ENCODE measurements at regions not wholly inside any gene's neighbourhood (a gene's known extent, or its start where the extent isn't known, plus 50 kb on each side); places are given as distances from the start of the nearest gene placed in this dataset.

- DNase-seq, result no peak
- no peak overlapping the region for H3K4me3 ChIP-seq
- no peak for ATAC-seq
- TF ChIP-seq CTCF (IDR thresholded peaks at IDR 0.05), result no peak
- TF ChIP-seq POLR2A (IDR thresholded peaks at IDR 0.05), result no peak
- no peaks in the 10 kb centered on the region for H3K4me1 ChIP-seq
- no peaks in the 10 kb centered on the region for H3K27me3 ChIP-seq
- no peak overlapping the region for H3K27ac ChIP-seq
- intact Hi-C loops (cut with DNase I), result no loop called here
- WGBS, 2 donors, result 57 to 59% methylated on average over 11 of the region's 11 CpGs
- no peaks in the 10 kb centered on the region for H3K36me3 ChIP-seq (replicated peaks in 1 of 2; ENCODE audit: insufficient read depth in 1 of 2, low read depth in 2 of 2)
- no peaks in the 10 kb centered on the region for H3K9me3 ChIP-seq
These were observed 90.7 kb upstream of the KCNK2 start for GRCh38 chr1:214991691-214992315.

DNA sequence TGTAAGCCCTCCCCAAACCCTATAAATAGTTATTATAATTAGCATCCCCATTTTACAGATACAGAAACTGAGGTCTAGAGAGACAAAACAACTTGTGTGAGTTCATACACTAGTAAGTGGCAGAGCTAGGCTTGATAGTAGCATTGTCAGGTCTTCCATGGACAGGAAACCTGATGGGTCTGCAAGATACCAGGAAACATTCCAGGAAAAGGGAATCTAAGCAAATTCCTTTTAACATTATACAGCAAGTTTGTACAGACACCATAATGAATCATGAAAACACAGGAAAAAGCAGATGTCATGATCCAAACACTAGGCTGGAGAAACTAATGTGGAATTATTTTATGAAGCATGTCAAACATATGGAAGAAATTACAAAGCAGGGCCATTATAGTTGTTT, 89.1 kb upstream of the KCNK2 start:
- TF ChIP-seq POLR2A (IDR thresholded peaks at IDR 0.05), result no peak
- TF ChIP-seq CTCF (IDR thresholded peaks at IDR 0.05), result no peak

DNA sequence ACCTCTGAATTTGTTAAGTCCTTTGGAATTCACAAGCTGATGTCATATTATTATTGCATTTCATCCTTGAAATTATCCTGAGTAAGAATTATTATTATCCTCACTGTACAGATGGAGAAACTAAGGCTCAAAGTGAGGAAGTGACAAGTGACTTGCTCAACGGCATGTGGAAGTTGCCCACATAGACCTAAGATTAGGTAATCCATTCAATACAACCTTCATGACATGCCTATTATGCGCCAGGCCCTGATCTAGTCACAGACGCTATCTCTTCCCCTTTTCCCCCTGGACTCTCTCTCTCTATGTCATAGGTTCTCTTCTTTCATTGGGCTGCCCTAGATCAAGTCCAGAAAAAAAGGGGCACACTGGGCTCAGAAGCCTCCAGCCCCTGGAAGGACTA, 84.9 kb upstream of the KCNK2 start:
- TF ChIP-seq CTCF (IDR thresholded peaks at IDR 0.05) (no peak), POLR2A (IDR thresholded peaks at IDR 0.05) (no peak)
- Histone ChIP-seq H3K36me3 (replicated peaks in 1 of 2; ENCODE audit: insufficient read depth in 1 of 2, low read depth in 2 of 2) (no peaks in the 10 kb centered on the region), H3K4me3 (no peak overlapping the region), H3K9me3 (no peaks in the 10 kb centered on the region), H3K4me1 (no peaks in the 10 kb centered on the region), H3K27ac (no peak overlapping the region), H3K27me3 (no peaks in the 10 kb centered on the region)
- DNase-seq, result no peak
- ATAC-seq, result no peak
- 73 to 86% methylated on average over 3 of the region's 3 CpGs for WGBS, 2 donors
- intact Hi-C loops (cut with DNase I), result no loop called here

More for the DNA sequence above, 89.1 kb upstream of the KCNK2 start:
- no peak overlapping the region for H3K4me3 ChIP-seq
- ATAC-seq (no peak), DNase-seq (no peak)
- intact Hi-C loops (cut with DNase I), result no loop called here
- no peaks in the 10 kb centered on the region for H3K36me3 ChIP-seq (replicated peaks in 1 of 2; ENCODE audit: insufficient read depth in 1 of 2, low read depth in 2 of 2)
- H3K27ac ChIP-seq, result no peak overlapping the region
- no peaks in the 10 kb centered on the region for H3K9me3 ChIP-seq
- no peaks in the 10 kb centered on the region for H3K4me1 ChIP-seq
- no peaks in the 10 kb centered on the region for H3K27me3 ChIP-seq

GRCh38 chr1:215001419-215002021, 81.0 kb upstream of the KCNK2 start:
- H3K4me1 ChIP-seq, result no peaks in the 10 kb centered on the region
- no peaks in the 10 kb centered on the region for H3K36me3 ChIP-seq (replicated peaks in 1 of 2; ENCODE audit: insufficient read depth in 1 of 2, low read depth in 2 of 2)
- TF ChIP-seq POLR2A (IDR thresholded peaks at IDR 0.05), result no peak
- no peak for TF ChIP-seq CTCF (IDR thresholded peaks at IDR 0.05)
- H3K9me3 ChIP-seq, result no peaks in the 10 kb centered on the region
- 76% methylated on average over 4 of the region's 4 CpGs for WGBS, 2 donors
- DNase-seq, result no peak
- H3K27ac ChIP-seq, result no peak overlapping the region
- no peaks in the 10 kb centered on the region for H3K27me3 ChIP-seq
- ATAC-seq, result no peak
- intact Hi-C loops (cut with DNase I), result no loop called here
- no peak overlapping the region for H3K4me3 ChIP-seq

- 38 to 44% methylated on average over 4 of the region's 4 CpGs for WGBS, 2 donors
- no peak overlapping the region for H3K27ac ChIP-seq
- intact Hi-C loops (cut with DNase I), result no loop called here
- DNase-seq (peak in 1 of 4 donors; percentile 3), ATAC-seq (peak; percentile 18)
- no peaks in the 10 kb centered on the region for H3K9me3 ChIP-seq
- no peaks in the 10 kb centered on the region for H3K4me1 ChIP-seq
- TF ChIP-seq CTCF (IDR thresholded peaks at IDR 0.05) (no peak), POLR2A (IDR thresholded peaks at IDR 0.05) (no peak)
- H3K27me3 ChIP-seq, result no peaks in the 10 kb centered on the region
- no peaks in the 10 kb centered on the region for H3K36me3 ChIP-seq (replicated peaks in 1 of 2; ENCODE audit: insufficient read depth in 1 of 2, low read depth in 2 of 2)
- H3K4me3 ChIP-seq, result no peak overlapping the region
These were observed 80.1 kb upstream of the KCNK2 start for GRCh38 chr1:215002471-215002870.
